ENCODE measurements at regions not wholly inside any gene's neighbourhood (a gene's known extent, or its start where the extent isn't known, plus 50 kb on each side); places are given as distances from the start of the nearest gene placed in this dataset.
"Not testable (repeated sequence)": the region's sequence is repeated elsewhere in the genome, so short reads cannot be mapped to it uniquely, and the experiment has no call there.

DNA sequence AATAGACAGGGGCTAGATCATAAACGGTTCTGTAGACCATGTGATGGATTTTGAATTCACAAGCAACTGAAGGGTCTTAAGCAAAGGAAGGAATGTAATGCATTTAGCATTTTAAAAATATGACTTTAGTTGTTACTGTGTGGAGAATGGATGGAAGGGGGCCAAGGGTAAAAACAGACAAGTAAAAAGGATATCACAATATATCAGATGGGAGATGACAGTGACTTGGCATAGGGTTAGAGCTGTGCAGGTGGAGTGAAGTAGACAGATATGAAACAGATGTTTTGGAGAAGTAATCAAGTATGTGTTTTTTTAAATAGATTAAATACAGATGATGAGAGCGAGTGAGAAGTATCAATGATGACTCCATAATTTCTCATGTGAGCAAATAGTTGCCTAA lies 1116.0 kb upstream of the TENM3 start:
- H3K27ac Mint-ChIP-seq (ENCODE audit: unreplicated experiment), result no peak overlapping the region
- H3K4me3 Mint-ChIP-seq (ENCODE audit: unreplicated experiment), result no peak overlapping the region
- DNase-seq (ENCODE audit: low spot score), result no peak

GRCh38 chr4:181130317-181130716 lies 1112.9 kb upstream of the TENM3 start:
- not testable (repeated sequence) for H3K9me3 Mint-ChIP-seq (ENCODE audit: unreplicated experiment); DNase-seq (ENCODE audit: low spot score); H3K4me3 Mint-ChIP-seq (ENCODE audit: unreplicated experiment); H3K27ac Mint-ChIP-seq (ENCODE audit: unreplicated experiment); H3K27me3 Mint-ChIP-seq (ENCODE audit: unreplicated experiment); H3K36me3 Mint-ChIP-seq (ENCODE audit: low read depth, unreplicated experiment); H3K4me1 Mint-ChIP-seq (ENCODE audit: unreplicated experiment)

More for the DNA sequence above, 1116.0 kb upstream of the TENM3 start:
- Mint-ChIP-seq H3K27me3 (ENCODE audit: unreplicated experiment) (peaks cover 4% of the 10 kb centered on the region), H3K4me1 (ENCODE audit: unreplicated experiment) (peaks cover 8% of the 10 kb centered on the region), H3K9me3 (ENCODE audit: unreplicated experiment) (peaks cover 5% of the 10 kb centered on the region), H3K36me3 (ENCODE audit: low read depth, unreplicated experiment) (peaks cover 8% of the 10 kb centered on the region)
- TF ChIP-seq CTCF (IDR thresholded peaks at IDR 0.05; ENCODE audit: unreplicated experiment), result no peak

DNA sequence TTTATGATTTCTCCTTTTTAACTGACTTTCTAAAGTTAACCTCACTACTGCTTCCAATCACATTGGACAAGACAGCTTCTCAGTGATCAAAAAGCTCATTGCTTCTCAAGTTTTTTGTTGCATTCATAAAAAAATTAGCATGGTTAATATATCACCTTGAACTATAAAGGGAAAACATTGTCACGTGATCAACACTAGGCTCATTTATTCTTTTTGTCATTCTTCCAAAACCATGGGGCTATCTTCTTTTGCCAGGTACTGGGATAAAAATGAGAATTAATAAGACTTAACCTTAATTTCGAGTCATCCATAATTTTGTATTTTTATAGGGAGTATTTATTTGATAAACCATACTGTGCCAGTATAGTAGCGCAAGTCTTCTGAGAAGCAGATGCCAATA lies 1105.9 kb upstream of the TENM3 start:
- H3K27ac Mint-ChIP-seq (ENCODE audit: unreplicated experiment), result no peak overlapping the region
- H3K36me3 Mint-ChIP-seq (ENCODE audit: low read depth, unreplicated experiment), result no peaks in the 10 kb centered on the region
- peaks cover 5% of the 10 kb centered on the region for H3K4me1 Mint-ChIP-seq (ENCODE audit: unreplicated experiment)
- peaks cover 4% of the 10 kb centered on the region for H3K27me3 Mint-ChIP-seq (ENCODE audit: unreplicated experiment)
- DNase-seq (ENCODE audit: low spot score), result no peak
- TF ChIP-seq CTCF (IDR thresholded peaks at IDR 0.05; ENCODE audit: unreplicated experiment), result no peak
- H3K9me3 Mint-ChIP-seq (ENCODE audit: unreplicated experiment), result no peaks in the 10 kb centered on the region
- H3K4me3 Mint-ChIP-seq (ENCODE audit: unreplicated experiment), result no peak overlapping the region

DNA sequence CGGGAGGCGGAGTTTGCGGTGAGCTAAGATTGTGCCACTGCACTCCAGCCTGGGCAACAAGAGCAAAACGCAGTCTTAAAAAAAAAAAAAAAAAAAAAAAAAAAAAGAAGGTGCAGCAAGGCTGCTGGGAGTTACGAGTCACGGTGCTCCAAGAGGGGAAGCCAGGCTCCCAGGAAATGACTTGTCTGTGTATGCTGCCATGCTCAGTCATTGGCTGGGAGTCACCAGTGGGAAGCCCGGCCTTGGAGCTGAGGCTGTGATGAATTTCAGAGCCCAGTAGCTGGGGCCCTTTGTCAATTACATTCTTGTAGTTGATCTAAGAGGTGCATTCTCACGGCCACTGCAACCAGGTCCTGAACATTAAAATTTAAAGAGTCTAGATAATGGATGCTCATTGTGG lies 1105.1 kb upstream of the TENM3 start:
- Mint-ChIP-seq H3K4me1 (ENCODE audit: unreplicated experiment) (peaks cover 5% of the 10 kb centered on the region), H3K27me3 (ENCODE audit: unreplicated experiment) (peaks cover 4% of the 10 kb centered on the region), H3K36me3 (ENCODE audit: low read depth, unreplicated experiment) (no peaks in the 10 kb centered on the region), H3K4me3 (ENCODE audit: unreplicated experiment) (no peak overlapping the region), H3K9me3 (ENCODE audit: unreplicated experiment) (no peaks in the 10 kb centered on the region), H3K27ac (ENCODE audit: unreplicated experiment) (no peak overlapping the region)
- no peak for DNase-seq (ENCODE audit: low spot score)
- TF ChIP-seq CTCF (IDR thresholded peaks at IDR 0.05; ENCODE audit: unreplicated experiment), result no peak

DNA sequence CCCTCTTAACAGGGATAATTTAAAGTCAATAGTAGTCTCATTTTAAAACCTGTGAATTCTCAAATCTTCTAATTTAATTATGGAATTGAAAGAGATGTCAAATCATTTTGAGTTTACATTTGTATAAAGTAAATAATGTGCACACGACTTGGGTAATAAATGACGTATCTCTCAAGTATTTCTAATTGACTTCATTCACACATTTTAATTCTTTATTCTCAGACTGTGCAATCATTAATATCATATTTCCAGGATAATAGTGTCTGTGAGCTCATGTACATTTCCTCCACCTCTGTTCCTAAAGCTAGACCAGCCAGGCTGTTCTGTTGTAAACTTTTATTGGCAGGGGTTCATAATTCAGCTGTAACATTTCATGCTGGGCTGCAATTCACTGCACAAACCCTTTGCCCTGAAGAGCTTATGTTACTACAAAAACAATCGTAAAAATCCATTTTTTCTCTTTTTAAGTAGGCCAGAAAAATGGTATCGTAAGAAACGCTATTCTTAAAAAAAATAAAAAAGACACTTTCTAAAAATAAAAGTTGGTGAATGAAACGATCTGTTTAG lies 1103.1 kb upstream of the TENM3 start:
- H3K27ac Mint-ChIP-seq (ENCODE audit: unreplicated experiment), result no peak overlapping the region
- TF ChIP-seq CTCF (IDR thresholded peaks at IDR 0.05; ENCODE audit: unreplicated experiment), result no peak

More for the DNA sequence above, 1103.1 kb upstream of the TENM3 start:
- Mint-ChIP-seq H3K27me3 (ENCODE audit: unreplicated experiment) (peaks cover 3% of the 10 kb centered on the region), H3K36me3 (ENCODE audit: low read depth, unreplicated experiment) (no peaks in the 10 kb centered on the region), H3K9me3 (ENCODE audit: unreplicated experiment) (no peaks in the 10 kb centered on the region), H3K4me3 (ENCODE audit: unreplicated experiment) (no peak overlapping the region), H3K4me1 (ENCODE audit: unreplicated experiment) (peaks cover 7% of the 10 kb centered on the region)
- no peak for DNase-seq (ENCODE audit: low spot score)

Measured in endothelial cell (in vitro differentiated cells).